ENCODE measurements at regions not wholly inside any gene's neighbourhood (a gene's known extent, or its start where the extent isn't known, plus 50 kb on each side); places are given as distances from the start of the nearest gene placed in this dataset.

DNA sequence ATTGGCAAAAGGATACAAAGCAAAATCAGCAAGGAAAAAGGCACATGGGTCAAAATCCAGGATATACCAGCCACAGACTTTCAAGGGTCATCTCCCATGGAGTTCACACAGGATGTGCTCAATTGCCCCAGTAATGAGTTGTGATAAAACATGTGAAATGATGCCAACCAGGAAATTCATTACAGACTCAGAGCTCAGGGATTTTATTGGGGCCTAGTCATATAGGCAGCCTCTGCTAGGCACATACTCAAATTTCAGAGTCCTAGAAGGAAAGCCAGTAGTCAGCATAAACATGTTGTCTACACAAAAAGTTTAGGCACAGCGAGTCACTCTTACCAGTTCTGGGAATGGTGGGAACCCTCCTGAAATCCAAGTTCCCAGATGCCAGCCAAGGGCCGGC lies 64.4 kb upstream of the OSBPL8 start:
- H3K9ac ChIP-seq, result no peak overlapping the region
- peaks cover 2% of the 10 kb centered on the region for H3K4me1 Mint-ChIP-seq
- H3K4me1 ChIP-seq, result no peaks in the 10 kb centered on the region
- H3K27me3 Mint-ChIP-seq (ENCODE audit: insufficient read depth, low read depth), result peaks cover under 1% of the 10 kb centered on the region
- H3K9me3 ChIP-seq (ENCODE audit: low read depth), result no peaks in the 10 kb centered on the region
- H3K4me3 ChIP-seq, result no peak overlapping the region
- H3K27ac ChIP-seq, result no peak overlapping the region
- H2AFZ ChIP-seq (replicated peaks), result no peak overlapping the region
- TF ChIP-seq EZH2 (IDR thresholded peaks at IDR 0.05), result no peak
- TF ChIP-seq, protein P1, sequence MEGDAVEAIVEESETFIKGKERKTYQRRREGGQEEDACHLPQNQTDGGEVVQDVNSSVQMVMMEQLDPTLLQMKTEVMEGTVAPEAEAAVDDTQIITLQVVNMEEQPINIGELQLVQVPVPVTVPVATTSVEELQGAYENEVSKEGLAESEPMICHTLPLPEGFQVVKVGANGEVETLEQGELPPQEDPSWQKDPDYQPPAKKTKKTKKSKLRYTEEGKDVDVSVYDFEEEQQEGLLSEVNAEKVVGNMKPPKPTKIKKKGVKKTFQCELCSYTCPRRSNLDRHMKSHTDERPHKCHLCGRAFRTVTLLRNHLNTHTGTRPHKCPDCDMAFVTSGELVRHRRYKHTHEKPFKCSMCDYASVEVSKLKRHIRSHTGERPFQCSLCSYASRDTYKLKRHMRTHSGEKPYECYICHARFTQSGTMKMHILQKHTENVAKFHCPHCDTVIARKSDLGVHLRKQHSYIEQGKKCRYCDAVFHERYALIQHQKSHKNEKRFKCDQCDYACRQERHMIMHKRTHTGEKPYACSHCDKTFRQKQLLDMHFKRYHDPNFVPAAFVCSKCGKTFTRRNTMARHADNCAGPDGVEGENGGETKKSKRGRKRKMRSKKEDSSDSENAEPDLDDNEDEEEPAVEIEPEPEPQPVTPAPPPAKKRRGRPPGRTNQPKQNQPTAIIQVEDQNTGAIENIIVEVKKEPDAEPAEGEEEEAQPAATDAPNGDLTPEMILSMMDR (IDR thresholded peaks at IDR 0.05), result no peak
- no peak for TF ChIP-seq EZH2phosphoT487 (IDR thresholded peaks at IDR 0.05)
- no peak for DNase-seq (ENCODE audit: low spot score)
- no peaks in the 10 kb centered on the region for H4K20me1 ChIP-seq (ENCODE audit: low read depth)
- no peaks in the 10 kb centered on the region for H3K9me3 Mint-ChIP-seq
- H3K36me3 ChIP-seq, result no peaks in the 10 kb centered on the region
- H3K4me3 Mint-ChIP-seq, result no peak overlapping the region
- no peak overlapping the region for H3K27ac Mint-ChIP-seq
- no peaks in the 10 kb centered on the region for H3K36me3 Mint-ChIP-seq
- no peaks in the 10 kb centered on the region for H3K79me2 ChIP-seq (ENCODE audit: low read depth)
- no peak overlapping the region for H3K4me2 ChIP-seq
- H3F3A ChIP-seq (ENCODE audit: low read depth), result no peaks in the 10 kb centered on the region
- H3K27me3 ChIP-seq, result no peaks in the 10 kb centered on the region

DNA sequence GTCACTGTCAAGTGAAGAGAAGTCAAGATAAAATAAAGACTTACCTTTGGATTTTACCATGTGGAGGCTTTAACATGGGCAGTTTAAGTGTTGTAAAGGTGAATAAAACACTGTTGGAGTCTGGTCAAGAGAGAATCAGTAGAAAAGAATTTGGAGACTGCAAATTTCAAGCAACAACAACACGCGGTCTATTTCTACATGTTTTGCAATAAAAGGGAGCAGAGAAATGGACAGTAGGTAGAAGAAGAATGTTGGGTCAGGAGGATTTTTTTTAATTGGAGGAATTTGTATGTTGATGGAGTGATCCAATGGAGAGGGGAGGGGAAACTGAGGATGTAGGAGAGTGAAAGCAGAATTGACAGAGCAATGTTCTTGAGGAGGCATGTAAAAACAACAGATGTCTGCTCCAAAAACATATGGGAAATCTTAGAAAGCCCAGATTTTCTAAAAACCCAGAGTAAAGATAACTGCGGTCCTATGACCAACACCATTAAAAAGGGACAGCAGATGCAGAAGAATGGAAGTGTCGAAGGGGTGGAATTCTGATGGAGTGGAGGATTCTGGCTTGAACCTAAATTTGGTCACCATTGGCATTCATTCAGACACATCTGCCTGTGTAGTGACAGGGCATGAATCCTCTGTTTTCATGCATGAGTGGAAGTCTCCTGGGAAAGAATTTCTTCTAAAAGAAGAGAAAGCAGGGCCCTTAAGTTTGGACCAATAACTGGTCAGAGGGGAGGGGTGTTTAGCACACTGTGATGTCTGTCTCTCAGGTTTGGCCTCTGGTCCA lies 68.0 kb upstream of the OSBPL8 start:
- Histone ChIP-seq H3K9me3 (ENCODE audit: low read depth) (no peaks in the 10 kb centered on the region), H4K20me1 (ENCODE audit: low read depth) (no peaks in the 10 kb centered on the region), H3F3A (ENCODE audit: low read depth) (no peaks in the 10 kb centered on the region), H3K4me3 (no peak overlapping the region), H3K36me3 (no peaks in the 10 kb centered on the region), H2AFZ (replicated peaks) (peak overlapping the region; percentile 44), H3K27ac (no peak overlapping the region), H3K4me2 (no peak overlapping the region), H3K27me3 (no peaks in the 10 kb centered on the region), H3K9ac (no peak overlapping the region), H3K79me2 (ENCODE audit: low read depth) (no peaks in the 10 kb centered on the region), H3K4me1 (no peaks in the 10 kb centered on the region)
- Mint-ChIP-seq H3K4me3 (no peak overlapping the region), H3K4me1 (no peaks in the 10 kb centered on the region), H3K27ac (no peak overlapping the region), H3K9me3 (no peaks in the 10 kb centered on the region), H3K27me3 (ENCODE audit: insufficient read depth, low read depth) (no peaks in the 10 kb centered on the region), H3K36me3 (no peaks in the 10 kb centered on the region)
- TF ChIP-seq EZH2 (IDR thresholded peaks at IDR 0.05) (no peak), EZH2phosphoT487 (IDR thresholded peaks at IDR 0.05) (no peak)
- TF ChIP-seq, protein P1 (IDR thresholded peaks at IDR 0.05), result no peak
- DNase-seq (ENCODE audit: low spot score), result no peak

DNA sequence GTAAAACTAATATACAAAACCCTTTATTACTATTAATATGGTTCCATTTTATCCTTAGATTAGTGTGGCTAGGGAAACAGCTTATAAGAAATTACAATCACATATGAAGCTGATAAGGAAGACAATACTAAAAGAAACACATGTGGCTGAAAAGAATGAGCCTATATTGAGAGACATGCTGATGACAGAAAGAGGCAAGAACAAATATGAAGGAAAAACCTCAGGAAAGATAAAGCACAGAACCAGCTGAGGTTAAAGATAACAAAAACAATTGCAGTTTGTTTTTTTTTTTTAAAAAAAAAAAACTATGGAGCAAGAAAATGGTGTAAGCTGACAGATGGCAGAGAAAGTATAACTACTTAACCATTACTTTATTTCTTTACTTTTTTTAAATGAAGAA lies 69.2 kb upstream of the OSBPL8 start:
- H3K79me2 ChIP-seq (ENCODE audit: low read depth), result no peaks in the 10 kb centered on the region
- H3K36me3 Mint-ChIP-seq, result no peaks in the 10 kb centered on the region
- H3K9ac ChIP-seq, result no peak overlapping the region
- H3K27ac Mint-ChIP-seq, result no peak overlapping the region
- H3K4me1 ChIP-seq, result peaks cover 6% of the 10 kb centered on the region
- H3K4me3 ChIP-seq, result no peak overlapping the region
- no peak for TF ChIP-seq EZH2phosphoT487 (IDR thresholded peaks at IDR 0.05)
- TF ChIP-seq, protein P1 (IDR thresholded peaks at IDR 0.05), result no peak
- TF ChIP-seq EZH2 (IDR thresholded peaks at IDR 0.05), result no peak
- H3K4me1 Mint-ChIP-seq, result peaks cover 7% of the 10 kb centered on the region
- H3K27me3 ChIP-seq, result no peaks in the 10 kb centered on the region
- H3K9me3 Mint-ChIP-seq, result no peaks in the 10 kb centered on the region
- no peaks in the 10 kb centered on the region for H3K9me3 ChIP-seq (ENCODE audit: low read depth)
- H2AFZ ChIP-seq (replicated peaks), result no peak overlapping the region
- no peak overlapping the region for H3K27ac ChIP-seq
- H3K27me3 Mint-ChIP-seq (ENCODE audit: insufficient read depth, low read depth), result no peaks in the 10 kb centered on the region
- DNase-seq (ENCODE audit: low spot score), result no peak
- no peak overlapping the region for H3K4me3 Mint-ChIP-seq
- H4K20me1 ChIP-seq (ENCODE audit: low read depth), result no peaks in the 10 kb centered on the region
- H3K36me3 ChIP-seq, result no peaks in the 10 kb centered on the region
- no peak overlapping the region for H3K4me2 ChIP-seq
- H3F3A ChIP-seq (ENCODE audit: low read depth), result no peaks in the 10 kb centered on the region
